ENCODE measurements at regions not wholly inside any gene's neighbourhood (a gene's known extent, or its start where the extent isn't known, plus 50 kb on each side); places are given as distances from the start of the nearest gene placed in this dataset.
"Not testable (repeated sequence)": the region's sequence is repeated elsewhere in the genome, so short reads cannot be mapped to it uniquely, and the experiment has no call there.

DNA sequence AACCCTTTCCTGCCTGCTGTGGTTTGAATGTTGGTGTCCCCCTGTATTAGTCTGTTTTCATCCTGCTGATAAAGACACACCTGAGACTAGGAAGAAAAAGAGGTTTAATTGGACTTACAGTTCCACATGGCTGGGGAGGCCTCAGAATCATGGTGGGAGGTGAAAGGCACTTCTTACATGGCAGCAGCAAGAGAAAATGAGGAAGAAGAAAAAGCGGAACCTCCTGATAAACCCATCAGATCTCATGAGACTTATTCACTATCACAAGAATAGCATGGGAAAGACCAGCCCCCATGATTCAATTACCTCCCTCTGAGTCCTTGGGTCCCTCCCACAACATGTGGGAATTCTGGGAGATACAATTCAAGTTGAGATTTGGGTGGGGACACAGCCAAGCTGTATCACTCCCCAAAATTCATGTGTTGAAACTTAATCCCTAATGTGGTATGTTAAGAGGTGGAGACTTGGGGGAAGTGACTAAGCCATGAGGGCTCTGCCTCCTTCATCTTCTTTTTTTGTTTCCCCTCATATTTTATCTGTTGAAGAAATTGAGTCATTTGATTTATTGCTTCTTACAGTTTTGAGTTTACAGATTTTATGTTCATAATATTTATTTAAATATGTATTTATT, 64.9 kb upstream of the SYNCRIP start:
- TF ChIP-seq, protein P1, sequence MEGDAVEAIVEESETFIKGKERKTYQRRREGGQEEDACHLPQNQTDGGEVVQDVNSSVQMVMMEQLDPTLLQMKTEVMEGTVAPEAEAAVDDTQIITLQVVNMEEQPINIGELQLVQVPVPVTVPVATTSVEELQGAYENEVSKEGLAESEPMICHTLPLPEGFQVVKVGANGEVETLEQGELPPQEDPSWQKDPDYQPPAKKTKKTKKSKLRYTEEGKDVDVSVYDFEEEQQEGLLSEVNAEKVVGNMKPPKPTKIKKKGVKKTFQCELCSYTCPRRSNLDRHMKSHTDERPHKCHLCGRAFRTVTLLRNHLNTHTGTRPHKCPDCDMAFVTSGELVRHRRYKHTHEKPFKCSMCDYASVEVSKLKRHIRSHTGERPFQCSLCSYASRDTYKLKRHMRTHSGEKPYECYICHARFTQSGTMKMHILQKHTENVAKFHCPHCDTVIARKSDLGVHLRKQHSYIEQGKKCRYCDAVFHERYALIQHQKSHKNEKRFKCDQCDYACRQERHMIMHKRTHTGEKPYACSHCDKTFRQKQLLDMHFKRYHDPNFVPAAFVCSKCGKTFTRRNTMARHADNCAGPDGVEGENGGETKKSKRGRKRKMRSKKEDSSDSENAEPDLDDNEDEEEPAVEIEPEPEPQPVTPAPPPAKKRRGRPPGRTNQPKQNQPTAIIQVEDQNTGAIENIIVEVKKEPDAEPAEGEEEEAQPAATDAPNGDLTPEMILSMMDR (IDR thresholded peaks at IDR 0.05) = not testable (repeated sequence)
- TF ChIP-seq EZH2 (IDR thresholded peaks at IDR 0.05; ENCODE audit: borderline replicate concordance, insufficient read depth, low read depth, low read length, poor library complexity, severe bottlenecking) = not testable (repeated sequence)
